ENCODE measurements at regions not wholly inside any gene's neighbourhood (a gene's known extent, or its start where the extent isn't known, plus 50 kb on each side); places are given as distances from the start of the nearest gene placed in this dataset.

DNA sequence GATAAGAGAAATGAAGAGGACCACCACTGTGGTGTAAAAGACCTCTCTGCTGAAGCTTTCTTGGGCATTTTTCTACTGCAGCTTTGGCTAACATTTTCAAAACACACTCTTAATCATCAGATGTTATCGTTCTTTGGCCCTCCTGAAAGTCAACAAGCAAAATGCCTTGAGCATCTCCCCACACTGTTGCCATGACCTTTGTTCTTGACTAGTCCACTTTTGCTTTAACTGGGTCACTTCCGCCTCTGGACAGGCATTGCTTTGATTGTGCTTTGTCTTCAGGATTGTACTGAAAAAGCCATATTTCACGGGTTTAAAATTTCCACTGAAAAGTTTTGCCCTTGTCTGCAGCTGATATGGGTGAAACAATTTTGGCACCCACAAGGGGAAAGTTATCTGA is 107.8 kb upstream of the CXCL12 start:
- H3F3A ChIP-seq (ENCODE audit: insufficient read depth, low read depth): no peaks in the 10 kb centered on the region
- H3K4me1 ChIP-seq (replicated peaks; ENCODE audit: insufficient read depth): no peaks in the 10 kb centered on the region
- BruUV-seq (replicated peaks): no TSS peak
- no peaks in the 10 kb centered on the region for H3K9me2 ChIP-seq (ENCODE audit: insufficient read depth)
- intact Hi-C loops (cut with micrococcal nuclease; ENCODE audit: unreplicated experiment): no loop called here
- no peaks in the 10 kb centered on the region for H3K9me3 ChIP-seq (ENCODE audit: insufficient read depth, low read depth)
- H3K27ac ChIP-seq: no peak overlapping the region
- H3K79me2 ChIP-seq (ENCODE audit: low read depth): no peaks in the 10 kb centered on the region
- no peak for DNase-seq
- TF ChIP-seq EZH2 (IDR thresholded peaks at IDR 0.05; ENCODE audit: low read depth): no peak
- TF ChIP-seq, protein P1, sequence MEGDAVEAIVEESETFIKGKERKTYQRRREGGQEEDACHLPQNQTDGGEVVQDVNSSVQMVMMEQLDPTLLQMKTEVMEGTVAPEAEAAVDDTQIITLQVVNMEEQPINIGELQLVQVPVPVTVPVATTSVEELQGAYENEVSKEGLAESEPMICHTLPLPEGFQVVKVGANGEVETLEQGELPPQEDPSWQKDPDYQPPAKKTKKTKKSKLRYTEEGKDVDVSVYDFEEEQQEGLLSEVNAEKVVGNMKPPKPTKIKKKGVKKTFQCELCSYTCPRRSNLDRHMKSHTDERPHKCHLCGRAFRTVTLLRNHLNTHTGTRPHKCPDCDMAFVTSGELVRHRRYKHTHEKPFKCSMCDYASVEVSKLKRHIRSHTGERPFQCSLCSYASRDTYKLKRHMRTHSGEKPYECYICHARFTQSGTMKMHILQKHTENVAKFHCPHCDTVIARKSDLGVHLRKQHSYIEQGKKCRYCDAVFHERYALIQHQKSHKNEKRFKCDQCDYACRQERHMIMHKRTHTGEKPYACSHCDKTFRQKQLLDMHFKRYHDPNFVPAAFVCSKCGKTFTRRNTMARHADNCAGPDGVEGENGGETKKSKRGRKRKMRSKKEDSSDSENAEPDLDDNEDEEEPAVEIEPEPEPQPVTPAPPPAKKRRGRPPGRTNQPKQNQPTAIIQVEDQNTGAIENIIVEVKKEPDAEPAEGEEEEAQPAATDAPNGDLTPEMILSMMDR (conservative IDR thresholded peaks at IDR 0.05): no peak
- H3K4me3 ChIP-seq: no peak overlapping the region
- H3K4me2 ChIP-seq: no peak overlapping the region
- ChIA-PET POLR2A (ENCODE audit: unreplicated experiment) (no interaction called here), CTCF (no interaction called here)
- peaks cover 8% of the 10 kb centered on the region for H3K27me3 ChIP-seq (ENCODE audit: insufficient read depth, low read depth)
- no peak overlapping the region for H2AFZ ChIP-seq
- H4K20me1 ChIP-seq (ENCODE audit: insufficient read depth): no peaks in the 10 kb centered on the region
- no peaks in the 10 kb centered on the region for H3K36me3 ChIP-seq (ENCODE audit: low read depth)

DNA sequence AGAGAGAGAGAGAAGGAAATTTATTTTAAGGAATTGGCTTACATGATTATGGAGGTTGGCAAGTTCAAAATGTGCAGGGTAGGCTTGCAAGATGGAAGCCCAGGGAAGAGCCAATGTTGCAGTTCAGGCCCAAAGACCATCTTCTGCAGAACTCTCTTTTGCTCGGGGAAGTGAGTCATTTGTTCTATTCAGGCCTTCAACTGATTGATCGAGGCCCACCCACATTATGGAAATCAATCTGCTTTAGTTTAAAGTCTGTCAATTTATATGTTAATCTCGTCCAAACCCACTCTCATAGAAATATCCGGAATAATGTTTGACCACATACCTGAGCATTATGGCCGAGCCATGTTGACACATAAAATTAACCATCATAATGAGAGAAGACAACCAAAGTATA is 113.3 kb upstream of the CXCL12 start:
- no peaks in the 10 kb centered on the region for H3K9me2 ChIP-seq (ENCODE audit: insufficient read depth)
- H4K20me1 ChIP-seq (ENCODE audit: insufficient read depth): no peaks in the 10 kb centered on the region
- H3K9me3 ChIP-seq (ENCODE audit: insufficient read depth, low read depth): no peaks in the 10 kb centered on the region
- H3F3A ChIP-seq (ENCODE audit: insufficient read depth, low read depth): no peaks in the 10 kb centered on the region
- ChIA-PET CTCF (no interaction called here), POLR2A (ENCODE audit: unreplicated experiment) (no interaction called here)
- intact Hi-C loops (cut with micrococcal nuclease; ENCODE audit: unreplicated experiment): no loop called here
- H3K27ac ChIP-seq: no peak overlapping the region
- H3K4me1 ChIP-seq (replicated peaks; ENCODE audit: insufficient read depth): no peaks in the 10 kb centered on the region
- H3K4me2 ChIP-seq: no peak overlapping the region
- H3K27me3 ChIP-seq (ENCODE audit: insufficient read depth, low read depth): no peaks in the 10 kb centered on the region; the same call in 1 of the 2 replicates
- no peak for TF ChIP-seq EZH2 (IDR thresholded peaks at IDR 0.05; ENCODE audit: low read depth)
- TF ChIP-seq, protein P1 (conservative IDR thresholded peaks at IDR 0.05): no peak
- no peak overlapping the region for H2AFZ ChIP-seq
- no peak for DNase-seq
- no TSS peak for BruUV-seq (replicated peaks)
- no peak overlapping the region for H3K4me3 ChIP-seq
- H3K79me2 ChIP-seq (ENCODE audit: low read depth): no peaks in the 10 kb centered on the region
- H3K36me3 ChIP-seq (ENCODE audit: low read depth): no peaks in the 10 kb centered on the region

DNA sequence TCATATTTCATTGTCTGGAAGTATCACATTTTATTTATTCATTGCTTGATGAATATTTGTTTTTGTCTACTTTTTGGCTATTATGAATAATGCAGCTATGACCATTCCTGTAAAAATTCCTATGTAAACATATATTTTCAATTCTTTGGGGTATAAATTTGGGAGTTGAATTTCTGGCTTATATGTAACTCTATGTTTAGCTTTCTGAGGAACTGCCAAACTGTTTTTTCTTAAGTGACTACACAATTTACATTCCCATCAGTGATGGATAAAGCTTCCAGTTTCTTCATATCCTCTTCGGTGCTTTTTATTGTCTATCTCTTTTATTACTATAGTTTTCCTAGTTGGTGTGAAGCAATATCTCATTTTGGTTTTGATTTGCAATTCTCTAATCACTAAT is 115.6 kb upstream of the CXCL12 start:
- BruUV-seq (replicated peaks): no TSS peak
- Histone ChIP-seq H3K4me1 (replicated peaks; ENCODE audit: insufficient read depth) (no peaks in the 10 kb centered on the region), H3K27ac (no peak overlapping the region), H2AFZ (no peak overlapping the region), H3K9me2 (ENCODE audit: insufficient read depth) (no peaks in the 10 kb centered on the region), H3K36me3 (ENCODE audit: low read depth) (no peaks in the 10 kb centered on the region), H3F3A (ENCODE audit: insufficient read depth, low read depth) (no peaks in the 10 kb centered on the region), H3K4me3 (no peak overlapping the region), H3K9me3 (ENCODE audit: insufficient read depth, low read depth) (no peaks in the 10 kb centered on the region), H3K79me2 (ENCODE audit: low read depth) (no peaks in the 10 kb centered on the region), H3K4me2 (no peak overlapping the region), H3K27me3 (ENCODE audit: insufficient read depth, low read depth) (no peaks in the 10 kb centered on the region), H4K20me1 (ENCODE audit: insufficient read depth) (no peaks in the 10 kb centered on the region)
- ChIA-PET POLR2A (ENCODE audit: unreplicated experiment) (no interaction called here), CTCF (no interaction called here)
- no peak for DNase-seq
- TF ChIP-seq, protein P1 (conservative IDR thresholded peaks at IDR 0.05): no peak
- no peak for TF ChIP-seq EZH2 (IDR thresholded peaks at IDR 0.05; ENCODE audit: low read depth)
- intact Hi-C loops (cut with micrococcal nuclease; ENCODE audit: unreplicated experiment): no loop called here

Data from PC-9 (cell line).